Stimulated activated CD8-positive, alpha-beta memory T cell treated with anti-CD3 and anti-CD28 coated beads, Interleukin-12 subunit alpha, Interleukin-12 subunit beta, amount 100 ng/mL, for 4 hours (primary cell): ENCODE measurements at regions not wholly inside any gene's neighbourhood (a gene's known extent, or its start where the extent isn't known, plus 50 kb on each side); places are given as distances from the start of the nearest gene placed in this dataset.

ENCODE experiments used
- DNase-seq: peaks from one replicate; pipeline ENCODE4 v3.0.0-alpha.2; 2020; ENCODE audit warnings: low read depth

DNA sequence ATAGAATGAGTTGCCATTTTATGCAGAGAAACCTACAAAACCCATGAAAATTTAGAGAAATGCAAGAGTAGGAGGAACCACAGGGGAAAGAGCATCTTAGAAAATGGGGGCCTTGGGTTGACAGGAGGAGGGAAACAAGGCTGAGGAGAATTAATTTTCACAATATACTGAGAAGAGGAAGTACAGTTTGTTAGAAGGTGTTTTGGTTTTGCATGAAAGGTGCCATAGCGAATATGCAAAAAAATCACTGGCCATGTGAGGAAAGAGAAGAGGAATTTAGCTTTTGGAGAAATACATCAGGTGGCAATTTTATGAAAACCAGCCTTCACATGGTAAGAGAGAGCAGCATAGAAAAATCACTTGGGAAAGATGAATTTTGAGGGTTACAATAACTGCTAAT lies 413.9 kb upstream of the C2CD4B start:
- DNase-seq, result no peak

DNA sequence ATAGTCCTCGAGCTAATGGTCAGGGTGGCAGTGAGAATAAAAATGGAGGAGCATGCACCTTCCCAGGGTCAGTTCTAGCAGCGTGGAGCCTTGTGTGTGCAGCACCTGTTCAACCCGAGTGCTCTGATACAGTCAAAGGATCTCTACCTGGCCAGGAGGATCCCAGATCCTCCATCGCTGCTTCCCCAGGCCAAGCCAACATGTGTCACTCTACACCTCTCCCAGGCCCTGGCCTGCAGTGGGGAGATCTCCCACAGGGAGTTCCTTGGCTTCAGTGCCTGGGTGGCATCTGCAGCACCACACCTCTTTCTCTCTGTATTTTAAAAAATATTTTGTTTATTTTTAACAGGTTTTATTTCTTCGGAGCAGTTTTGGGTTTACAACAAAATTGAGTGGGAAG lies 414.8 kb upstream of the C2CD4B start:
- no peak for DNase-seq

DNA sequence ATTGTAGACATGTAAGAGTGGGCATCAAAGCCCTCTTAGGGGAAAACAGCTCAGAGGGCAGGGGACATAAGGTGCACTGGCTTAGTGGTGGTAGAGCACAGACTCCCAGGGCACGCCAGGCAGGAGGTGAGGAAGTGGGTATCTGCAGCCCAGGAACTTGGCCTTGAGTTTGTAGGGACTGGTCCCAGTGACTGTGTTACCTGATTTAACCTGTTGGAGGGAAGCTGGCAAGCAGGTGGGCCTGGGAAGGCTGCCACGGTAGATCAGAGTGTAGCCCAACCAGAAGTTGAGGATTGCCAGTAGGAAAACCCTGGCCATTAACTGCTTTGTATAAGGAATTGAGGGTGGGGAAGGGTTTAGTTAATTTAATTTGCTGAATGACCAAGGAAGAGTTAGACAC lies 417.5 kb upstream of the C2CD4B start:
- DNase-seq, result no peak

DNA sequence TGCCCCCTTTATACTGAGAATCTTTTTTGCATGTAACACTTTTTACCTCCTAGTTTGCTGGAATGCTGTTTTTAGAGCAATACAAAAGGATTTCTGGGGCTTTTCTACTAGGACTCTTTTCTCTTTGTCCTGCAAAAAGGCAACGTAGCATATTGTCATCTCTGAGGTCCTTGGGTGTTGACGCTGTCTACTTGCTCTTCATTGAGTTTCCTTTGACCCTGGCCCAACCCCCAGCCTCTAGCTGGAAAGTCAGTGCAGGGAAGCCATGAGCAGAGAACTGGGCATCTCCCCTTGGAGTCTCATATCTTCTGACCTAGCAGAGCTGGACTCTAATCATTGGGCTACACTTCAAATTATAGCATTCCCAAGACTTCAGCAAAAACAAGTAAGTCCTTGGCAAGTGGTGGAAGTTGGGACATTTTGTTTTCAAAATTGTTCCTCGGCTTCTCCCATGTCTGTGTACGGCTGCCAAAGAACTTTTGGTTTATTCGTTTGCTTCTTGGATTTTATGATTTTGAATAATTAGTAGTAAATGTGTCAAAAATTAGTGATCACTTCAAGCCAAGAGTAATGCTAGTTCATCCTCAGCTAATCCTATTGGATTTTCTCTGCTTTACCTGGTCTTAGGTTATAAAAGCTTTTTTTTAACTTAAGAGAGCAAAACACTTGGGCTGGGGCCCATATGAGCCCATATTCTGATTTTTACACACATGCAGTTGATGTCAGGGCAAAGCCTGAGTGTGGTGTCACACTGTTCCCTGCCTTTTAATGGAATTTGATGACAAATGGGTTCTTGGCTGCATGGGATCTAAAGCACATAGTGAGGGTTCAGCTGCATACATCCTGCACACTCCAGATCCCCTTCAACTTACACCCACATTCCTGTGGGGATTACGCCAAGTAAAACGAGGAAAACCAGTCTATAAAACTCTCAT lies 419.5 kb upstream of the C2CD4B start:
- DNase-seq, result no peak

DNA sequence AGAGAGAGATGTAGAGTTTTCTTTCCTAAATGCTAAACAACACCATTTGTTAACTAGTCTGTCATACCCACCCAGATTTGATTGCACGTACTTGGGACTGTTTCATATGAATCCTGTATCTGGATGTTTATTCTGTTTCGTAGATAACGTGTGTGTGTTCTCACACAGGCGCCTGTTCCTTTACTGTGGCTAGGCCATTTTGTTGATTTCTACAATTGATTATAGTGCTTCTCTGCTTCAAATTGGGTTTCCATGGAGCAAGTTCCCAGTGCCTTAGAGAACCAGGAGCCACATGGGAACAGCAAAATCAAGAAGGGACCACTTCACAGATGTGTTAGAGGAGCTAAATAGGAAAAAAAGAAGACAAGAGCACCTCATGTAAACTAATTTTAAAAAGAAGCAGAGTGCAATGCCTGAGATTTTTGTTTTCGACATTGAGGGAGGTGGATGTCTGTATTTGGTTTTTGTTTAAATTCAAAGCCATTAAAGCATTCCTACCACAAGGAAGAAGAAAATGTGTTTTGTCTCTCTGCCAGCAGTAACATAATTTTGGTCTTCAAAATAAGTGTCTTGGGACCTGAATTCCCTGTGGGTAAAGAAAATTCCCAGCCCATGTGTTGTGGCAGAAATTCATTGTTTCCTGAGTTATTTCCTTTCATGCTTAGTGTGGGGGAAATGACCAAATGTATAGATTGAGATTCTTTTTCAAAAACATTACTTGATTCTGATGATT lies 424.0 kb upstream of the C2CD4B start:
- DNase-seq, result no peak

DNA sequence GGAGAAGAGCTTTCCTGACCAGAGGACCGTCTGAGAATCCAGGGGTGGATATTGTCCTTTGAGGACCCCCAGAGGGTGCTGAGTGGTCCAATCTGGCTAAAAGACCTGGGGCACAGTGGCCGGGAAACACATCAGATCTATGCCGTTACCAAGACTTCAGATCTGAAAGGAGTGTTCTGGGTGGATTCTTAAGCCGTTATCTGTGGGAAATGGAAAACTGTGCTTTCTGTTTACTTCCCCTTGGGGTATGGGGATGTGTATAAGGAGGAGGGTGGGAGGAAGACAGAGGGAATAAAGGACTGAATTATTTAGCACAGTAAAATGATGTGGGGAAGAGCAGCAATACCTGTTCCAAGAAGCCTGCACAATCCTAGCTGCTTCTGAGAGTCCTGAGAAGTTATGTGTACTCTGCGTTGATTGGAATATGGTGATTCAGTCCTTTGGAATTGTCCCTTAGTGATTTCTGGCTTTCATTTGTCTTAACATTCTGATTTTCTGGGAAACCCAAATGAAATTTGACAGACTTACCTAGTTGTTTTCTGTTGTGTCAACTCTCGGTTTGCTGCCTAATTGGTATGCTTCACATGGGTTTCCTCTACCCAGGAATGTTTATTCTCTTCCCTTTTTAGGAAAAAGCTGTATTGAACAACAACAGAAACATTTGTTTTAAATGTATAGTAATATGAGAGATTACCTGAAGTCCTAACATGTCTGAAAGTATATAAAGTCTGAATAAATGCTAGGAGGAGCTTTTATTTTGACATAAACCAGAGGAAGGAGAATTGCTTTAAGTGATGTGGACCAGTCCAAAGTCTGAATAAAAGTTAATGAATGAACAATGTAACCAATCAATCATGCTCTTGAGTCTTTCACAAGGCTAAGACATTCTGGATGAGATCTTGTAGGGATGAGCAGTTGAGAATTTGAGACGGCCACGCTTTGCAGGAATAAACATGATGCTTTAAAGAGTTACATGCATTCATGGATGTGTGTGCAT lies 427.1 kb upstream of the C2CD4B start:
- no peak for DNase-seq

DNA sequence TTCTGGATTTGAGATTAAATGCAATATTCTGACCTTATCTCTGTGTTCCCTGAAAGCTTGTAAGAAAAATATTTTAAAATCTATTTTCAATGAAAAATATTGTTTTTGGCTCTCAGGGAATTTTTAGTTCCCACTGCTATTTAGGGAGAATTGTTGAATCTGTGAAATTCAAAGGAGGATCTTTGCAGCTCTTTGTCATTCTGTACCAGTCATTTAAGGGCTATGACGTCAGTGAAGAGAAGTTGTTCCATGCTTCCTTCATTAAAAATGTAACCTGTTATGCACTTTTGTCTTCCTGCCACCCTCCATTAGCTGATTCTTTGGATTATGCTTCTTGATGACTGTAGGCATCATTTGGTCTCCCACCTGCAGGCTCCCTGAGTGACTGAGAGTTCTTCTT lies 427.8 kb upstream of the C2CD4B start:
- no peak for DNase-seq

DNA sequence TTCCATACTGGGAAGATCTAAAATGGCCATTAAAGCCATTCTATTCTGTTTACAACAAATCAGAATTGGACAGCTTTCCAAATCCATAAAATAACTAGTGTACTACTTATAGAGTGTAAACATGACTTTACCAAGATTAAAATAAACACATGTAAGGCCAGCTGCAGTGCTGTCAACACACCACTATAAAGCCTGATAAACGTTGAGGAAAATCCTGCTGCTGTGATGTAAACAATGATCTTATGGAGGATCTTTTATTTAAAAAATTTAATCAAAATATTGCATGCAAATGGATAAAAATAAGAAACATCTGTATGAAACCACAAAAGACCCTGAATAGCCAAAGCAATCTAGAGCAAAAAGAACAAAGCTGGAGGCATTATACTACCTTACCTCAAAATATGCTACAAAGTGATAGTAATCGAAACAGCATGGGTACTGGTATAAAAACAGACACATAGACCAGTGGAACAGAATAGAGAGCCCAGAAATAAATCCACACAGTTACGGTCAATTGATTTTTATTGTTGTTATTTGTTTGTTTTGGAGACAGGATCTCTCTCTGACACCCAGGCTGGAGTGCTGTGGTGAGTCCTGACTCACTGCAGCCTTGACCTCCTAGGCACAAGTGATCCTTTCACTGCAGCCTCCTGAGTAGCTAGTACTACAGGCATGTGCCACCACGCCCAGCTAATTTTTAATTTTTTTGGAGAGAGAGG lies 428.8 kb upstream of the C2CD4B start:
- no peak for DNase-seq

DNA sequence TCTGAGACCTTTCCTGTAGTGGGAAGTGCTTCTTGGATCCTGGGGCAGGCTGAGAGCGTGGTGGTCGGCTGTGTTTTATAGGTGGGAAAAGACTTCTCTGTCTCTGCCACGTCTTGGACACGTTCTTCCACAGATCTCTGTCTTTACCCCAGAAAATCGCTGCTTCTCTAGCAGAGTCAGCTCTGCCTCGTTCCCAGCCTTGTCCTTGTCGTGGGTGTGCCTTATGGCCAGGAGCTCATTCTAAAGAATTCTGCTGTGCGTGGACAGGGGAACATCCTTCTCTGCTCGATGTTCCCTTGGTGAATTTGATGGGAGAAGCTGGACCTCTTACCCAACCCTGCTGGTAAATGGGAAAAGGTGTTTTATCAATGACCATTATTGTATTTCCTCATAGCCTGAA lies 433.1 kb upstream of the C2CD4B start:
- no peak for DNase-seq

DNA sequence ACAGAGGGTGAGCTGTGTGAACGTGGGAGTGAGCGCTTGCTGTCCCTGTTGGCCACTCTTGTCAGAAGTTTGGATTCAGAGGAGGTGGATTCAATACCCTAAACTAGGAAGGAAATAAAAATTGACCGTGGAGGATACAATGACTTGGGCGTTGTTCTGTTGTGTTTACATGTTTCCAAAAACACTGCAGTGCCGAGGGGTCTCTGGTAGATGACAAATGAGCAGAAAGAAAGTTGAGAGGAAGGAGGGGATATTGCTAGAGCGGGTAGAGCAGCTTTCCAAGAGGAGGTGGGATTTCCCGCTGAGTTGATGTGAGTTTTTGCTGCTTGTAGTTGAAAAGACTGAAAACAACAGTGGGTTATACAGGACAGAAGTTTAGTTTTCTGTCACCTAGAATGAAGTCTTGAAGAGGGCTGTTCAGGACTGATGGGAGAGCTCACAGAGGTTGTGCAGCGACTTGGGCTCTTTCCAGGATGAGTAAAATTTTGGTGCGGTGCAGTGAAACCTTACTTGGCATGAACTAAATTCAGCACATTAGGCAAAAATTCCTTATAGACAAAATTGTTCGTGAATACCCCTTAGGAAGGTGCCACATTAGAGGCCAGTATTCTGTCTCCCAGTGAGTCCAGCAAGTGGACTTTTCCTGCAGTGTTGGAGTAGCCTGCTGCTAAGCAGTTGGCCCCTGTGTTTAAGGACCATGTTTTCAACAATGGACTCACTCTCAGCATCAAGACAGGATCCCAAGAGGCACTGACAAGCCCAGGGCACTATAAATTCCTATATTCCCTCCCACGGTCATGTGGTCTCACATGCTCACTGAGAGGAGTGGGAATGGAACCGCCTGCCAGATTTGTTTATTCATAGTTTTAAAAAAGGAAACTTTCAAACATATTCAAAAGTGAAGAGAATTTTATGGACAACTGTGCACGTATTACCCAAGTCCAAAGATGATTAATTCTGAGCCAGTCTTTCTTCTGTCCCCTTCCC lies 435.0 kb upstream of the C2CD4B start:
- no peak for DNase-seq

DNA sequence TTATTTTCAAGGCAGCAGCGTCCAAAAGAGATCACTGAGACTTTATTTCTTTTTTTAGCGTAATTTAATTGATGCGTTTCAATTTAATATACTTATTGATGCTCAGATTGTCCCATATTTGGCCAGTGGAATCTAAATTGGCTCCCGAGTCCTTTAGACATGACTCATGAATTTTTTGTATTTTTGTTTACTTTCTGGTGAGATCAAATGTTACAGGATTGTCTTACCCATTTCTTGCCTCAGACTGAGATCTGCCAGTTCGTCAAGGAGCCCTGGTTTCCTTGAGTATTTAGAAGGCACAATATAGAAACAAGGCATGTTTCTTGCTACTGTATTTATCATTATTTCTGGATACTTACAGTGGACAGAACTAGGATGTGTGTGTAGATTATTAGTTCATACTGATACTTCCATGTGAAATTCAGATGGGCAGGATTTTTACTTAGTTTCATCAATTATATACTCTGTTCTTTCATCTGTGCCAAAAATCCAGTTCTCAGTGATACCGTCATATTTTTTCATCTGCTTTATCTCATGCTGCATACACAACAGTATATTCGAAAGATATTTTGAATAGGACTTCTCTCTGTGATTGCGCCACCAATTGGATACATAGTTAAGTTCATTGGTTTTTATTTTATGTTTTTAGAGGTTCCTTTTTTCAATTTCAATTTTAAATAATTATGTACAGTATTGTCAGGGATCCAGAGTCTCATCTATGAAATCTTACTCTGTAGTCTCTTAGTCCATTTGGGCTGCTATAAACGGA lies 436.9 kb upstream of the C2CD4B start:
- DNase-seq, result no peak

DNA sequence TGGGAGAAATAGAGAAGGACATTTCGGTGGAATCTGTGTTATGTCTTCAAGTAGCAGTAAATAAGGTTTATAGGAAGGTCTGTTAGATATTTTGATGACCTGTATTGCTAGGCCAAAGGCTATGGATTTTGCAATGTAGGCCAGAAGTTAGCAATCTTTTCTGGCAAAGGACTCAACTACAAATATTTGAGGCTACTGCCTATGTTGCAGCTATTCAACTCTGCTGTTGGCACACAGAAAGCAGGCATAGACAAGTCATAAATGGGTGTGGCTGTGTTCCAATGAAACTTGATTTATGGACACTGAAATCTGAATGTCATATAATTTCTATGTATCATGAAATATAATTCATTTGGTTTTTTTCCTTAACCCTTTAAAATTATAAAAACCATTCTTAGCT lies 438.7 kb upstream of the C2CD4B start:
- no peak for DNase-seq

DNA sequence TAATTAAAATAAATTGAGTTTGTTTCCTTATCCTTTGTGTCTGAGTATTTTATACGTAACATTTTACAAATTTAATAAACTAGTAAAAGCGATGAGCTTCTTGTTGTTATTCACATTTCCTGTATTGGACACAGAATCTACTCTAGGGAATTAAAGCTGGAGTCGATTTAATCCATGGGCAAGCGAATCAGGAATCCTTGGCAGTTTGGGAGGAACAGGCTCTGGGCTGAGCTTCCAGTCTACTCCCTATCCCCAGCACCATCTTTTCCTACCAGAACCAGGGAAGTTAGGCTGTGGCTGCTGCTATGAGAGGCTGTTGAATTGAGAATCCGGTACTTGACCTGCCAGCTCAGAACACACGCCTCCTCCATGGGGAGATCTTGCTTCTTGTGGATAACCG lies 437.3 kb upstream of the TPM1 start:
- DNase-seq, result no peak

DNA sequence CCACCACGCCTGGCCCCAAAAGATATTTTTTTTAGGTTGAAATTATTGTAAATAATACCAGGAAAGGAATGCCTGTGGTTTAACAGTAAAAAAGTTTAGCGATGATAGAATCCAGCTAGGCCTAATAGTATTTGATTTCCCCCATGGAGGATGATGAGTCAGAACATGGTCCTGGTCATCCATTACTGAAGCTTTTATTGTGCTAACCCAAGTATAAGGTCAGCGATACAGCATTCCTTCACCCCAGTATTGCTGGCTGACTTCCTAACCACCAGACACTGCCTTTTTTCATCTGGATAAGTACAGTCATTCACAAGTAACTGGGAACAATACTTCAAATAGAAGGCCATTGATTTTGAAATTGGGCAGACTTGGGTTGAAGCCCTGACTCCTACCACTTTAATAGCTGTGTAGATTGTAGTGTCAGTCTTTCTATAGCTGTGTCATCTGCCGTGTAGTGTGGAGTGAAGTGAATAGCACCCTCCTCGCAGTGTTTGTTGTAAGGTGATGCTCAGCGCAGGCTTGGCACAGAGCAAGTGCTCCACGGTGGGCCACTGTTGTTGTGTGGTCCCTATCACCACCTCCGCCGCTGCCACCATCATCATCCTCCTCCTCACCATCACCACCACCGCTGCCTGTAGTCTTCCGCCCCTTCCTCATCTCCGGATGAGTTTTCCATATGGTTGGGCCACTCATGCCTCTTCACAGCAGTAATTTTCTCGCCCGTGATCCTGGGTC lies 436.0 kb upstream of the TPM1 start:
- DNase-seq, result no peak

DNA sequence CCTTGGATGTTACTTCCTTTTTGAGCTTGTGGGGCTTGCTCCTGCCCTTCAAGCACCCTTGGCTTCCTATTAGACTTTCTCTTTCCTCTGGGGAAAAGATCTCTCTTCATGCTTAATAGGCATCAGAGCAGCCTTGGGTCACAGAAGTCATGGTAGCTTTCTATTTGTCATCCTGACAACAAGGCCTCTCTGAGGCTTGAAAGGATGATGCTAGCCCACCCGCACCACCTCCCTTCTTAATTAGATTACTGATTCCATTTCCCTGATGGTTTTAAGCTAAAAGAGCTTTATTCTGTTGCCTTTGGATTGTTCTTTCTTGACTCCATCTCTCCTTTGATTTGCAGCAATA lies 435.5 kb upstream of the TPM1 start:
- no peak for DNase-seq

DNA sequence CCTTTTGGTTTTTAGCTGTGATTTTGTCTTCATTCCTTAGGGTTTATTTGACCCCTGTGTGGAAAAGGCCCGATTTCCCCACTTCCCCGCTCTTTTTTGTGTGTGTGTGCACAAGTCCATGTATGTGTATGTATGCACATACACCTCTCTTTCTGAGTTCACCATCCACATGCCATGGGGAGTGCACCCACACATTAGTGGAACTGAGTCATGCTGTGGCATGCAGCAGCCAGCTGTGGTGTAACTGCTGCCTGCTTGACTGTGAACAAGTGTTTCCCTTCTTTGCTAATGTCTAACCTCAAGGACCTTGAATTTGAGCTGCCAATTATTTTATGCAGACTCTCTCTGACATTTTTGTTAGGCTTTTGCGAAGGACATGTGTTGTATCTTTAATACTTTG lies 434.9 kb upstream of the TPM1 start:
- DNase-seq, result no peak

DNA sequence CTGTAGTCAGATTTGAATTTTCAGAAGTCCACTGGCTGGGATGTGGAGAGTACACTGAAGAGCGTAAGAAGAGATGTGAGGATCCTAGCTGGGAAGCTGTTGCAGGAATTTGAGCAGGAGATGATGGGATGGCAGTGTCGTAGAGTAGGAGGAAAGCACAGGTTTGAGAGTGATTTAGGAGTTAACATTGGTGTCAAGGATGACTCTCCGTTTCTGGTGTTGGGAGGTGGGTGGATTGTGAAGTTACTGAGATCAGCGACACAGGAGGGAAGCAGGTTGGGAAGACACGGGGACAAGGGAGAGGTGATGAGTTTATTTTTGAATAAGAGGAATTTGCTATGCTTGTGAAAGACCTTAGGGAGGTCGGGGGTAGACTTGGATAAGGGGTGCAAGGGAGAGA lies 434.2 kb upstream of the TPM1 start:
- no peak for DNase-seq

DNA sequence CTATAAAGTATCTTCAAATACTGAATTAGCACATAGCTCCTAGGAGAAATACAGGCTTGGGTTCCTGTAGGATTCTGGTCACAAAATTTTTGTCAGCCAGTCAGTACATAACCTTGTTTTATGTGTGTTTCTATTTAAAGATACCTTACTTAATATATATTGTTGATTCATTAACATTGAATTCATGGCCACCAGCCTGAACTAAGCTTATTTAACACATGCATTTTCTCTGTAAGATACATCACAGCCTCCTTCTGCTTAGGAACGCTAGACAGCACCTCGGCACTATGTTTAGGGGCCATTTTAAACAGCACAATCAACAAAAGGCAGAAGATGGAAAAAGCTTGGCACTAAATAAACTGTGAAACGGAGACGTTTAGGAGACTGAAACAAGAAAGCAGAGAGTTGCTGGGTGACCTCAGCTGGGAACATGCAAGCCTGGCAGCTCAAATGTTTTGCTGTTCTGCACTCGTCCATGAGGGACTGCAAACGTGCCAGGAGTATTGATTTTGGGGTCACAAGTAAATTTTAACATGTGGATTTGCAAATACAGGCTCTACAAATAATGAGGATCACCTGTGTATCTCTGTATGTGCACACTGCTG lies 432.2 kb upstream of the TPM1 start:
- no peak for DNase-seq

DNA sequence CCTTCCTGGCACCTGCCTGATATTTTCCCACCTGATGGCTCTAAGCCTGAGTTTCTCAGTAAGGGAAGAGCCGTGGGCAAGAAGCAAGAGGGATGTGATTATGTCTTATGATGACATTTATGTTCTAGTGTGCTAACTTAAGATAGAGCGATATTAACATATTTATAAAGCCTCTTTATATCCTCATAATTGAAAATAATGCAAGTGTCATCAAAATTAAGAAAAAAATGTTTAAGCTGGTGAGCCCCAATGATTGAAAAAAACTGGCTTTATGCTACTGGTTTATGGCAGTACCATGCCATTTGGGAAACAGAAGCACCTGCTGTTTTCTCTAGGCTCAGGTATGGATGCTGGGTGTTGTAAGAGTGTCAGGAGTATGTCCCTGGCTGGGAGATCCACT lies 431.5 kb upstream of the TPM1 start:
- no peak for DNase-seq
